GM12878 (cell line): ENCODE measurements at regions not wholly inside any gene's neighbourhood (a gene's known extent, or its start where the extent isn't known, plus 50 kb on each side); places are given as distances from the start of the nearest gene placed in this dataset.

Experiments
- ATAC-seq: fragments of 200-7000 bp; cut with Tn5 transposase; 3 replicates; pipeline ENCODE4 v1.9.1; 2020; ENCODE audit warnings: mild to moderate bottlenecking, moderate library complexity
- BruUV-seq: library from RNA; stranded (reverse); fragments of 400-500 nt; replicated peaks from 2 replicates; lab custom pipeline; 2021; lab: Mats Ljungman, UMichigan
- CTCF ChIA-PET: fragments of 300-600 bp; sonication (Branson Sonifier 250); formaldehyde crosslinking; extraction: SDS; loops from one replicate; lab custom pipeline; 2021; ENCODE audit warnings: inconsistent platforms; lab: Yijun Ruan, JAX
- POLR2A ChIA-PET: fragments of 350-600 bp; formaldehyde crosslinking; extraction: SDS; loops from one replicate; lab custom pipeline; 2021; ENCODE audit warnings: inconsistent platforms; lab: Charles Lee
- RAD21 ChIA-PET: fragments of 300-600 bp; sonication (Branson Sonifier 250); formaldehyde crosslinking; loops from one replicate; lab custom pipeline; 2023; ENCODE audit warnings: antibody characterized with exemption; ENCODE audit not compliant: unreplicated experiment; lab: Charles Lee
- SMC1A ChIA-PET: fragments of 300-600 bp; sonication (Branson Sonifier 250); formaldehyde crosslinking; loops from one replicate; lab custom pipeline; 2023; ENCODE audit not compliant: unreplicated experiment, uncharacterized antibody; lab: Charles Lee
- DNase-seq: peaks from one replicate; pipeline ENCODE4 v3.0.0-alpha.2; 2011; ENCODE audit warnings: low read depth, low spot score
- FAIRE-seq: peaks from 3 replicates; lab custom pipeline; 2011; peaks lifted over from hg19 to GRCh38; lab: Jason Lieb, UNC
- H2AFZ ChIP-seq: 2 replicates; pipeline ENCODE4 v1.6.0; 2011; ENCODE audit warnings: low read depth, low read length, control low read depth; ENCODE audit not compliant: control insufficient read depth
- H3K27ac ChIP-seq: 2 replicates; pipeline ENCODE4 v1.5.1; 2011; ENCODE audit warnings: control low read depth; ENCODE audit not compliant: control insufficient read depth, insufficient read depth
- H3K27me3 ChIP-seq, 2 experiments: replicated peaks in 1 of 2; 2 replicates each; pipeline versions ENCODE4 v1.6.0 to v1.6.1; 2011; ENCODE audit warnings: low read length in 1 of 2; ENCODE audit not compliant: control insufficient read depth in 2 of 2, insufficient read depth in 2 of 2
- H3K36me3 ChIP-seq, 2 experiments: 2 replicates each; pipeline ENCODE4 v1.5.1; 2011; ENCODE audit warnings: low read length in 1 of 2; ENCODE audit not compliant: control insufficient read depth in 2 of 2, insufficient read depth in 2 of 2
- H3K4me1 ChIP-seq: 2 replicates; pipeline ENCODE4 v1.6.1; 2011; ENCODE audit warnings: mild to moderate bottlenecking, low read length, moderate library complexity, mixed read lengths; ENCODE audit not compliant: control insufficient read depth, insufficient read depth
- H3K4me2 ChIP-seq: 2 replicates; pipeline ENCODE4 v1.6.0; 2011; ENCODE audit warnings: control low read depth; ENCODE audit not compliant: control insufficient read depth, insufficient read depth
- H3K4me3 ChIP-seq: fragments of 200-600 bp; sonication (generic); 2 replicates; pipeline ENCODE4 v1.5.1; 2016
- H3K79me2 ChIP-seq: 2 replicates; pipeline ENCODE4 v1.6.0; 2011; ENCODE audit warnings: low read length; ENCODE audit not compliant: control insufficient read depth, insufficient read depth
- H3K9ac ChIP-seq: 2 replicates; pipeline ENCODE4 v1.8.0; 2011; ENCODE audit warnings: low read length, control low read depth, mixed read lengths; ENCODE audit not compliant: control insufficient read depth, insufficient read depth
- H3K9me3 ChIP-seq: replicated peaks from 3 replicates; pipeline ENCODE4 v1.5.1; 2011; ENCODE audit warnings: mild to moderate bottlenecking, low read length; ENCODE audit not compliant: control insufficient read depth, insufficient read depth
- H4K20me1 ChIP-seq: 2 replicates; pipeline ENCODE4 v1.6.0; 2011; ENCODE audit not compliant: control insufficient read depth, insufficient read depth
- ASH2L ChIP-seq: fragments of 300-600, 200-600 bp; sonication (generic); IDR thresholded peaks from 2 replicates; pipeline ENCODE4 v1.6.1; 2017; ENCODE audit warnings: low read depth, mild to moderate bottlenecking, borderline replicate concordance
- CHD4 ChIP-seq: fragments of 200-600 bp; sonication (generic); IDR thresholded peaks from 2 replicates; pipeline ENCODE4 v1.6.1; 2016; ENCODE audit warnings: mild to moderate bottlenecking
- CTCF ChIP-seq, 3 experiments: IDR thresholded peaks in 2 of 3; conservative IDR thresholded peaks in 1 of 3; 2 replicates each; pipeline ENCODE4 v1.5.1; 2011; ENCODE audit warnings: low read depth in 3 of 3, low read length in 3 of 3, mild to moderate bottlenecking in 3 of 3, control low read depth in 2 of 3, moderate library complexity in 2 of 3, inconsistent platforms in 1 of 3, mixed read lengths in 1 of 3; ENCODE audit not compliant: control insufficient read depth in 2 of 3, insufficient read depth in 1 of 3; ENCODE audit errors: extremely low read depth in 1 of 3
- EP300 ChIP-seq, 2 experiments: fragments of 150-350 bp in 1 of 2; IDR thresholded peaks; 2 replicates each; pipeline ENCODE4 v1.6.1; 2011 to 2012; ENCODE audit warnings: low read depth in 2 of 2, low read length in 2 of 2, borderline replicate concordance in 1 of 2, improper control_type of control experiment in 1 of 2, inconsistent platforms in 1 of 2; ENCODE audit not compliant: control insufficient read depth in 1 of 2
- ETV6 ChIP-seq, 2 experiments: fragments of 450-650 bp in 1 of 2; IDR thresholded peaks in 1 of 2; conservative IDR thresholded peaks in 1 of 2; 2 replicates each; pipeline ENCODE4 v1.6.1; 2014; ENCODE audit warnings: antibody characterized with exemption in 1 of 2, borderline replicate concordance in 1 of 2, low read depth in 1 of 2, mild to moderate bottlenecking in 1 of 2, moderate library complexity in 1 of 2
- HCFC1 ChIP-seq: fragments of 150-350 bp; IDR thresholded peaks from 2 replicates; pipeline ENCODE4 v1.6.1; 2014; ENCODE audit warnings: low read length
- IRF3 ChIP-seq: fragments of 450-650 bp; IDR thresholded peaks from 2 replicates; pipeline ENCODE4 v1.6.1; 2014; ENCODE audit warnings: mild to moderate bottlenecking
- IRF4 ChIP-seq: IDR thresholded peaks from 2 replicates; pipeline ENCODE4 v1.6.1; 2011; ENCODE audit warnings: low read depth, low read length
- NKRF ChIP-seq: fragments of 450-650 bp; conservative IDR thresholded peaks from 2 replicates; pipeline ENCODE4 v1.6.1; 2017; ENCODE audit warnings: mild to moderate bottlenecking, moderate library complexity
- NR2C1 ChIP-seq: fragments of 450-650 bp; IDR thresholded peaks from 2 replicates; pipeline ENCODE4 v1.6.1; 2017; ENCODE audit warnings: antibody characterized with exemption, mild to moderate bottlenecking, moderate library complexity
- SP1 ChIP-seq: IDR thresholded peaks from one replicate; pipeline ENCODE4 v1.6.1; 2011; ENCODE audit warnings: low read depth, low read length
- STAT3 ChIP-seq: IDR thresholded peaks from 2 replicates; pipeline ENCODE4 v1.6.1; 2011; ENCODE audit warnings: low read depth, low read length, improper control_type of control experiment
- TCF12 ChIP-seq: IDR thresholded peaks from 2 replicates; pipeline ENCODE4 v1.6.1; 2011; ENCODE audit warnings: low read depth, mild to moderate bottlenecking, low read length
- YBX1 ChIP-seq: fragments of 450-650 bp; IDR thresholded peaks from 2 replicates; pipeline ENCODE4 v1.6.1; 2016; ENCODE audit warnings: antibody characterized with exemption
- ZBTB40 ChIP-seq: fragments of 450-650 bp; IDR thresholded peaks from 2 replicates; pipeline ENCODE4 v1.6.1; 2016; ENCODE audit warnings: mild to moderate bottlenecking, moderate library complexity, borderline replicate concordance
- in situ Hi-C: fragments of 300-500 bp; cut with MboI; formaldehyde crosslinking; loops from 9 replicates; pipeline ENCODE4 v1.14.3; 2018; ENCODE audit warnings: mixed read lengths
- intact Hi-C: fragments of 100-400 bp; cut with micrococcal nuclease; formaldehyde crosslinking; loops from one replicate; pipeline ENCODE4 v1.14.2; 2022; ENCODE audit not compliant: unreplicated experiment

DNA sequence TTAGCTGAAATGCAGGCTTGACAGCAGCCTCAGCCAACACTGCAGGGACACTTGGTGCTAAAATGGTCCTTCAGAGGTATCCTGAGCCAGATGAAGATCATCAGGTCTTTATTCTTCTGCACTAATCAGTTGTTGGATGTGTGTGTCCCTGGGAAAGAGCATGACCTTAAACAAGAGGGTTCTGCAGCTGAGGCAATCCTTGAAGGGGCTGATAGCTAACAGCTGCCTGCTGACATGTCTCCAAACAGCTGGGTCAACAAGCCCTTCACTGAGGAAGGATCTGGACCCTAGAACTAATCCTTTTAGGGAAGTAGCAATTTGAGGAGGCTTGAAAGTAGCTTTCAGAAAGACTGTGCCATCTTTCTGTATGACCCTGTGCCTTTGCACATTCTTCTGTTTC, 376.3 kb upstream of the ACTBL2 start (continued):
- TF ChIP-seq CTCF (IDR thresholded peaks at IDR 0.05 in 2 of 3, conservative IDR thresholded peaks at IDR 0.05 in 1 of 3; ENCODE audit: control insufficient read depth in 2 of 3, extremely low read depth in 1 of 3, insufficient read depth in 1 of 3, low read depth in 3 of 3, low read length in 3 of 3), result no peak
- TF ChIP-seq CHD4, result no peak
- no peak for TF ChIP-seq IRF4
- TF ChIP-seq IRF3, result no peak
- TF ChIP-seq NR2C1, result no peak
- TF ChIP-seq TCF12, result no peak
- TF ChIP-seq STAT3, result no peak
- TF ChIP-seq ASH2L, result no peak
- TF ChIP-seq ETV6 (conservative IDR thresholded peaks at IDR 0.05 in 1 of 2, IDR thresholded peaks at IDR 0.05 in 1 of 2; ENCODE audit: borderline replicate concordance in 1 of 2, low read depth in 1 of 2), result no peak
- no peak for TF ChIP-seq EP300 (IDR thresholded peaks at IDR 0.05; ENCODE audit: borderline replicate concordance in 1 of 2, control insufficient read depth in 1 of 2, low read depth in 2 of 2, low read length in 2 of 2)

DNA sequence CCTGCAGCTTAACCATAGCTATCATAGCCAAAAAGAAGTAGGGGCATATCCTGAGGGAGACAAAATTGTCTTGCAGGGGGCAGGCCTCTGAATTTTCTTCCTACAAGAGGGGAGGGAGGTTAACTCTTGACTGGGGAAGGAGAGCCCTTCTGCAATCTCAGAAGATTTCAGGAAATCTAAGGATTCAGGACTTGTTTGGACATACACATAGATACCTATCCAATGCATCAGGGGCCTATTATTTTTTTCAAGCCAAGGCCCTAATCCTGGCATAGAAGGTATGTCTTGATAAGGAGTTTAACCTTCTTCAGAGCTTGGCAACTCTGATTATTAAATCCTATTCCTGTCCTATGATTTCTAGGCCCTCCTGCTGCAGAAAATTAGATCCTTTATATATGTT, 375.1 kb upstream of the ACTBL2 start:
- Histone ChIP-seq H2AFZ (no peak overlapping the region), H3K79me2 (no peaks in the 10 kb centered on the region), H3K36me3 (no peaks in the 10 kb centered on the region), H3K4me1 (no peaks in the 10 kb centered on the region), H3K27ac (no peak overlapping the region), H4K20me1 (no peaks in the 10 kb centered on the region), H3K27me3 (no peaks in the 10 kb centered on the region), H3K9ac (no peak overlapping the region), H3K4me3 (no peak overlapping the region), H3K4me2 (no peak overlapping the region), H3K9me3 (no peaks in the 10 kb centered on the region)
- in situ Hi-C loops, result no loop called here
- ATAC-seq (no peak), FAIRE-seq (no peak), DNase-seq (no peak)
- SMC1A ChIA-PET, result interaction anchor here (0.6 kb wide), 1 partner anchor 351 kb away, joined by 3 read pairs; no protein-coding TSS in a partner anchor
- RAD21 ChIA-PET, result no interaction called here
- CTCF ChIA-PET, result no interaction called here
- intact Hi-C loops, result no loop called here
- BruUV-seq, result no TSS peak
- POLR2A ChIA-PET, result no interaction called here
- TF ChIP-seq NKRF (no peak), STAT3 (no peak), YBX1 (no peak), ZBTB40 (no peak), SP1 (no peak), HCFC1 (no peak)
